Stimulated activated CD4-positive, alpha-beta T cell treated with anti-CD3 and anti-CD28 coated beads, Interleukin-1b, Interleukin-23, amount 100 ng/mL, for 24 hours (primary cell): ENCODE measurements at regions not wholly inside any gene's neighbourhood (a gene's known extent, or its start where the extent isn't known, plus 50 kb on each side); places are given as distances from the start of the nearest gene placed in this dataset.
A peak's percentile ranks its signal among the peaks of the same experiment; 100 is the strongest.

Experiments used
- DNase-seq, 4 experiments: peaks; one replicate each; pipeline ENCODE4 v3.0.0-alpha.2; 2020; ENCODE audit warnings: low read depth in 4 of 4, low spot score in 1 of 4

- no peak for DNase-seq
Observed at GRCh38 chr1:224504297-224505041, 69.9 kb upstream of the WDR26 start.

GRCh38 chr1:224505454-224506093 is 71.0 kb upstream of the WDR26 start:
- DNase-seq: no peak

GRCh38 chr1:224506141-224506814 is 71.7 kb upstream of the WDR26 start:
- no peak for DNase-seq

- no peak for DNase-seq
Observed at GRCh38 chr1:224507771-224508523, 73.3 kb upstream of the WDR26 start.

GRCh38 chr1:224509907-224510306 is 75.3 kb upstream of the WDR26 start:
- DNase-seq: no peak

GRCh38 chr1:224510880-224511645 is 76.5 kb upstream of the WDR26 start:
- no peak for DNase-seq

GRCh38 chr1:224512600-224513151 is 78.1 kb upstream of the WDR26 start:
- no peak for DNase-seq

- DNase-seq: no peak
Observed at GRCh38 chr1:224513383-224513782, 78.8 kb upstream of the WDR26 start.

GRCh38 chr1:224513787-224514209 is 79.2 kb upstream of the WDR26 start:
- peak; percentile 76 to 88 (median 80) for DNase-seq

- no peak for DNase-seq
Observed at GRCh38 chr1:224517171-224517570, 82.6 kb upstream of the WDR26 start.

GRCh38 chr1:224518528-224518927 is 83.9 kb upstream of the WDR26 start:
- no peak for DNase-seq

GRCh38 chr1:224519874-224520273 is 85.3 kb upstream of the WDR26 start:
- DNase-seq: no peak

GRCh38 chr1:224520808-224521207 is 86.2 kb upstream of the WDR26 start:
- no peak for DNase-seq

- DNase-seq: no peak
Observed at GRCh38 chr1:224521904-224522734, 87.5 kb upstream of the WDR26 start.

- no peak for DNase-seq
Observed at GRCh38 chr1:224523676-224524075, 89.1 kb upstream of the WDR26 start.

- DNase-seq: no peak
Observed at GRCh38 chr1:224524679-224525078, 90.1 kb upstream of the WDR26 start.

GRCh38 chr1:224525411-224526040 is 90.6 kb upstream of the CNIH3 start:
- DNase-seq: no peak

GRCh38 chr1:224526771-224527170 is 89.3 kb upstream of the CNIH3 start:
- no peak for DNase-seq

GRCh38 chr1:224528900-224529299 is 87.2 kb upstream of the CNIH3 start:
- no peak for DNase-seq
